ENCODE measurements at regions not wholly inside any gene's neighbourhood (a gene's known extent, or its start where the extent isn't known, plus 50 kb on each side); places are given as distances from the start of the nearest gene placed in this dataset.

DNA sequence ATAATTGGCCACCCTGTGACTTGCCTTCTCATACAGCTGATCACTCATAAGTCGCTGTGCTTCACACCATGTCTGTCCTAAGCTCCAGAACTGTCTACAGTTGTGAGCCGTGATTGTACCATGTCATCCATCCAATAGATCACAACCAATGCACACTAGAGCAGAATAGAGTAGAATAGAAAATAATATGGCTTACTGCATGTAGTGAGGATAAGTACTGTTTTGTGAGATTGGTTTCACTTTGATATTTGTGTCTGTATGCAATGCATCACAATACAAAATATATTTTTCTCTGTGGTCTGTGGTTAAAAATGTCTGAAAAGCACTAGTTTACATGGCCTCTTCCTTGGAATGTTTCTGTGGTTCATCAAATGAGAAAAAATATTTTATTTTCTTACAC is 237.6 kb upstream of the PRKD1 start:
- TF ChIP-seq, protein P1, sequence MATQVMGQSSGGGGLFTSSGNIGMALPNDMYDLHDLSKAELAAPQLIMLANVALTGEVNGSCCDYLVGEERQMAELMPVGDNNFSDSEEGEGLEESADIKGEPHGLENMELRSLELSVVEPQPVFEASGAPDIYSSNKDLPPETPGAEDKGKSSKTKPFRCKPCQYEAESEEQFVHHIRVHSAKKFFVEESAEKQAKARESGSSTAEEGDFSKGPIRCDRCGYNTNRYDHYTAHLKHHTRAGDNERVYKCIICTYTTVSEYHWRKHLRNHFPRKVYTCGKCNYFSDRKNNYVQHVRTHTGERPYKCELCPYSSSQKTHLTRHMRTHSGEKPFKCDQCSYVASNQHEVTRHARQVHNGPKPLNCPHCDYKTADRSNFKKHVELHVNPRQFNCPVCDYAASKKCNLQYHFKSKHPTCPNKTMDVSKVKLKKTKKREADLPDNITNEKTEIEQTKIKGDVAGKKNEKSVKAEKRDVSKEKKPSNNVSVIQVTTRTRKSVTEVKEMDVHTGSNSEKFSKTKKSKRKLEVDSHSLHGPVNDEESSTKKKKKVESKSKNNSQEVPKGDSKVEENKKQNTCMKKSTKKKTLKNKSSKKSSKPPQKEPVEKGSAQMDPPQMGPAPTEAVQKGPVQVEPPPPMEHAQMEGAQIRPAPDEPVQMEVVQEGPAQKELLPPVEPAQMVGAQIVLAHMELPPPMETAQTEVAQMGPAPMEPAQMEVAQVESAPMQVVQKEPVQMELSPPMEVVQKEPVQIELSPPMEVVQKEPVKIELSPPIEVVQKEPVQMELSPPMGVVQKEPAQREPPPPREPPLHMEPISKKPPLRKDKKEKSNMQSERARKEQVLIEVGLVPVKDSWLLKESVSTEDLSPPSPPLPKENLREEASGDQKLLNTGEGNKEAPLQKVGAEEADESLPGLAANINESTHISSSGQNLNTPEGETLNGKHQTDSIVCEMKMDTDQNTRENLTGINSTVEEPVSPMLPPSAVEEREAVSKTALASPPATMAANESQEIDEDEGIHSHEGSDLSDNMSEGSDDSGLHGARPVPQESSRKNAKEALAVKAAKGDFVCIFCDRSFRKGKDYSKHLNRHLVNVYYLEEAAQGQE (IDR thresholded peaks at IDR 0.05; ENCODE audit: low read depth), result no peak
- TF ChIP-seq TAF1 (IDR thresholded peaks at IDR 0.05; ENCODE audit: low read depth) (no peak), ZBTB7A (IDR thresholded peaks at IDR 0.05; ENCODE audit: low read depth) (no peak), NFIC (IDR thresholded peaks at IDR 0.05) (no peak), TEAD4 (IDR thresholded peaks at IDR 0.05) (no peak), RAD21 (IDR thresholded peaks at IDR 0.05; ENCODE audit: low read depth) (no peak), CEBPB (IDR thresholded peaks at IDR 0.05) (no peak)
- TF ChIP-seq, protein P2, sequence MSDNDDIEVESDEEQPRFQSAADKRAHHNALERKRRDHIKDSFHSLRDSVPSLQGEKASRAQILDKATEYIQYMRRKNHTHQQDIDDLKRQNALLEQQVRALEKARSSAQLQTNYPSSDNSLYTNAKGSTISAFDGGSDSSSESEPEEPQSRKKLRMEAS (IDR thresholded peaks at IDR 0.05), result no peak

DNA sequence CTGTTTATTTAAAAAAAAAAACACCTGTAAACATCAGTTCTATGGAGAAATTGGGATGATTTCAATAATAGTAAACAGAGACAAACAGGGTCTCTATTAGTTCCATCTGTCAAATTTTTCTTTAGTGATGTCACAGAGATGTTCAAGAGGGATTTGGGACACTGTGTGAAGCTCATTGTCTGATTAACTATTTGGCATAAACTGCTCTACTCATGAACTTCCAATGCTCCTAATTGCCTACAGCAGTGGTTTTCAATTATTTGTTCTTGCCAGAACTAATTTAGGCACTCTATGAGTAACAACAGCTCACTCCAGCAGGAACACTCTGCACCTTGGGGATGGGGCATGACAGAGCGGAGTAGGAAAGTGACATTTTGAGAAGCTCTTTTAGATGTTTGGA is 250.1 kb upstream of the PRKD1 start:
- TF ChIP-seq, protein P2 (IDR thresholded peaks at IDR 0.05), result no peak
- no peak for TF ChIP-seq EGR1 (IDR thresholded peaks at IDR 0.05)
- TF ChIP-seq, protein P1 (IDR thresholded peaks at IDR 0.05; ENCODE audit: low read depth), result no peak
- no peak for TF ChIP-seq YY1 (IDR thresholded peaks at IDR 0.05; ENCODE audit: low read depth)
- no peak for TF ChIP-seq TAF1 (IDR thresholded peaks at IDR 0.05; ENCODE audit: low read depth)
- TF ChIP-seq ZBTB7A (IDR thresholded peaks at IDR 0.05; ENCODE audit: low read depth), result no peak
- no peak for TF ChIP-seq TEAD4 (IDR thresholded peaks at IDR 0.05)
- no peak for TF ChIP-seq RAD21 (IDR thresholded peaks at IDR 0.05; ENCODE audit: low read depth)

DNA sequence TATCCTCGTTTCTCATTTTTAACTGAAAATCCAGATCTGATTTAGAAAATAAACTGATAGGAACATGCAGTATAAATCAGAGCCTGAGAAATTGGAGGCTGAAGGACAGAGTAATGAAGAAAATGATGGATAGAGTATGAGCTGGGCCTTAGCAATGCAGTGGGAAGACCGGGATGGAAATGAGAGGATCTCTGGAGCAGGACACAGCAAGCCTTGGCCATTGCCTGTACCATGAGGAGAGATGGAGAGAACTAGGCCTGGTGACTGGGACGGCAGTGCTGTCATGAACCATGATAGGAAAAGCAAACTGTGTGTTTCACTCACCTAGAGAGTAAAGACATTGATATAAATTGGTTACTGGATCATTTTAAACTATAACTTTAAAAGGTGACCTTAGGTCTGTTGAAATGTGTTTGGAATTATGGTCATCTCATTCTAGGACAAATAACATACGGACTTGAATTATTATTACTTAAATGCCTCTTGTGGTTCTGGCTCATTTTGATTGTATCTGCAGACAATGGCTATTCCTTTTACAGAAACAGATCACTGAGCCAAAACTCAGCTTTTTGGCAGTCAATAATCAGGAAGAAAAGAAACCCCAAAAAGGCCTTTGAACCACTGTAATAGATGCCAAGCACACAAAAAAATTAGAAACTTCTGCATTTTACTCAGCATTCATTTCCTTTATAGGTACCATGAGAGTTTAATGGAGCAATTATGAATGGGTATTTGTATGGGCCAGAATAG is 251.9 kb upstream of the PRKD1 start:
- no peak for TF ChIP-seq EGR1 (IDR thresholded peaks at IDR 0.05)
- no peak for TF ChIP-seq CREB1 (IDR thresholded peaks at IDR 0.05; ENCODE audit: low read depth)
- no peak for TF ChIP-seq TAF1 (IDR thresholded peaks at IDR 0.05; ENCODE audit: low read depth)
- TF ChIP-seq TCF12 (IDR thresholded peaks at IDR 0.05; ENCODE audit: low read depth), result no peak
- TF ChIP-seq, protein P2 (IDR thresholded peaks at IDR 0.05), result no peak
- no peak for TF ChIP-seq EP300 (IDR thresholded peaks at IDR 0.05; ENCODE audit: borderline replicate concordance)
- TF ChIP-seq ZBTB7A (IDR thresholded peaks at IDR 0.05; ENCODE audit: low read depth), result no peak
- TF ChIP-seq NFIC (IDR thresholded peaks at IDR 0.05), result no peak
- no peak for TF ChIP-seq YY1 (IDR thresholded peaks at IDR 0.05; ENCODE audit: low read depth)
- TF ChIP-seq RAD21 (IDR thresholded peaks at IDR 0.05; ENCODE audit: low read depth), result no peak
- TF ChIP-seq, protein P3, sequence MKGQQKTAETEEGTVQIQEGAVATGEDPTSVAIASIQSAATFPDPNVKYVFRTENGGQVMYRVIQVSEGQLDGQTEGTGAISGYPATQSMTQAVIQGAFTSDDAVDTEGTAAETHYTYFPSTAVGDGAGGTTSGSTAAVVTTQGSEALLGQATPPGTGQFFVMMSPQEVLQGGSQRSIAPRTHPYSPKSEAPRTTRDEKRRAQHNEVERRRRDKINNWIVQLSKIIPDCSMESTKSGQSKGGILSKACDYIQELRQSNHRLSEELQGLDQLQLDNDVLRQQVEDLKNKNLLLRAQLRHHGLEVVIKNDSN (IDR thresholded peaks at IDR 0.05), result no peak
- TF ChIP-seq, protein P1 (IDR thresholded peaks at IDR 0.05; ENCODE audit: low read depth), result no peak

DNA sequence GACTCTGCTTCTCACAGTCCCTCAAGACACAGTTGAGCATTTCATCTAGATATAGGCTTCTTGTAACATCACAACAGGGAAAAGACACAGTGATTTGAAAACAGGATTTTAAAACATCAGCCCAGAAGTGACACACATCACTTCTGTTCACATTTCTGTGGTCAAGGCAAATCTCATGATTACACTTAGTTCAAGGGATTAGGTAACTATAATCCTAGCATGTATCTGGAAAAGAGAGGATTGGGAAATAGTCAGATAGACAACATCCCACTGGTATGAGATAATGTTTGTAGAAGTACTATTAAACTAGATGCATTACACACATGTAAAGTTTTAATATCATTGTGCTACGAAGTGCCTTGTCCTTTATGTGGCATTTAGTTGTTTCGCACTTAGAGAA is 252.6 kb upstream of the PRKD1 start:
- TF ChIP-seq FOXM1 (IDR thresholded peaks at IDR 0.05; ENCODE audit: borderline replicate concordance, low read depth) (no peak), EGR1 (IDR thresholded peaks at IDR 0.05) (no peak), ZBTB7A (IDR thresholded peaks at IDR 0.05; ENCODE audit: low read depth) (no peak), YY1 (IDR thresholded peaks at IDR 0.05; ENCODE audit: low read depth) (no peak), CREB1 (IDR thresholded peaks at IDR 0.05; ENCODE audit: low read depth) (no peak), TEAD4 (IDR thresholded peaks at IDR 0.05) (no peak), CEBPB (IDR thresholded peaks at IDR 0.05) (no peak), NFIC (IDR thresholded peaks at IDR 0.05) (no peak), RAD21 (IDR thresholded peaks at IDR 0.05; ENCODE audit: low read depth) (no peak), TCF12 (IDR thresholded peaks at IDR 0.05; ENCODE audit: low read depth) (no peak), TAF1 (IDR thresholded peaks at IDR 0.05; ENCODE audit: low read depth) (no peak), EP300 (IDR thresholded peaks at IDR 0.05; ENCODE audit: borderline replicate concordance) (no peak)
- TF ChIP-seq, protein P2 (IDR thresholded peaks at IDR 0.05), result no peak
- TF ChIP-seq, protein P3 (IDR thresholded peaks at IDR 0.05), result no peak
- TF ChIP-seq, protein P1 (IDR thresholded peaks at IDR 0.05; ENCODE audit: low read depth), result no peak
